Vagina (tissue), 2 donors: ENCODE measurements at regions not wholly inside any gene's neighbourhood (a gene's known extent, or its start where the extent isn't known, plus 50 kb on each side); places are given as distances from the start of the nearest gene placed in this dataset.

ENCODE experiments used
- CTCF ChIP-seq, 3 experiments: fragments of 450-650 bp in 2 of 3; fragments of 200-600 bp in 1 of 3; sonication (generic) in 1 of 3; IDR thresholded peaks; one replicate each; pipeline ENCODE4 v1.5.1; 2017 to 2019; ENCODE audit warnings: antibody characterized with exemption in 3 of 3, mild to moderate bottlenecking in 2 of 3, moderate library complexity in 2 of 3
- POLR2A ChIP-seq, 2 donors: fragments of 450-650 bp; IDR thresholded peaks; one replicate each; pipeline ENCODE4 v1.6.1; 2017; ENCODE audit warnings: antibody characterized with exemption in 2 of 2, mild to moderate bottlenecking in 2 of 2, moderate library complexity in 2 of 2
- POLR2AphosphoS5 ChIP-seq, 2 donors: sonication (generic); formaldehyde crosslinking; IDR thresholded peaks; one replicate each; pipeline ENCODE4 v1.9.0; 2017; ENCODE audit warnings: antibody characterized with exemption in 2 of 2, mild to moderate bottlenecking in 2 of 2, low read depth in 1 of 2; ENCODE audit not compliant: insufficient read depth in 1 of 2

GRCh38 chr1:194209920-194210319 is 1023.5 kb upstream of the B3GALT2 start:
- TF ChIP-seq CTCF (IDR thresholded peaks at IDR 0.05) (no peak), POLR2A (IDR thresholded peaks at IDR 0.05) (no peak), POLR2AphosphoS5 (IDR thresholded peaks at IDR 0.05; ENCODE audit: insufficient read depth in 1 of 2, low read depth in 1 of 2) (no peak)
